Activated T-helper 1 cell treated with anti-CD3 and anti-CD28 coated beads, Interleukin-12 subunit alpha, Interleukin-12 subunit beta, Interleukin-2, Interleukin-4 antibody, amounts not matched to agents 30 ng/mL and 10 ng/mL and 1 ng/mL, durations not matched to agents 14 hours and 24 hours and 36 hours (primary cell): ENCODE measurements at regions not wholly inside any gene's neighbourhood (a gene's known extent, or its start where the extent isn't known, plus 50 kb on each side); places are given as distances from the start of the nearest gene placed in this dataset.

Source experiments
- DNase-seq: peaks from one replicate; pipeline ENCODE4 v3.0.0; 2021; ENCODE audit warnings: low spot score
- H3K27ac Mint-ChIP-seq: one replicate; pipeline ENCODE4 v1.8.0; 2021; ENCODE audit warnings: mild to moderate bottlenecking, mixed read lengths
- H3K27me3 Mint-ChIP-seq: one replicate; pipeline ENCODE4 v1.8.0; 2022; ENCODE audit warnings: mild to moderate bottlenecking, moderate library complexity, mixed read lengths; ENCODE audit not compliant: insufficient read depth
- H3K36me3 Mint-ChIP-seq: one replicate; pipeline ENCODE4 v1.8.0; 2021; ENCODE audit warnings: low read depth, mixed read lengths
- H3K4me1 Mint-ChIP-seq: one replicate; pipeline ENCODE4 v1.8.0; 2021; ENCODE audit warnings: low read depth, mixed read lengths
- H3K4me3 Mint-ChIP-seq: one replicate; pipeline ENCODE4 v1.8.0; 2021; ENCODE audit warnings: mild to moderate bottlenecking, moderate library complexity, mixed read lengths
- H3K9me3 Mint-ChIP-seq: one replicate; pipeline ENCODE4 v1.8.0; 2021; ENCODE audit warnings: mixed read lengths
- intact Hi-C: fragments of 100-400 bp; cut with micrococcal nuclease; formaldehyde crosslinking; loops from one replicate; pipeline ENCODE4 v1.15.1; 2024

DNA sequence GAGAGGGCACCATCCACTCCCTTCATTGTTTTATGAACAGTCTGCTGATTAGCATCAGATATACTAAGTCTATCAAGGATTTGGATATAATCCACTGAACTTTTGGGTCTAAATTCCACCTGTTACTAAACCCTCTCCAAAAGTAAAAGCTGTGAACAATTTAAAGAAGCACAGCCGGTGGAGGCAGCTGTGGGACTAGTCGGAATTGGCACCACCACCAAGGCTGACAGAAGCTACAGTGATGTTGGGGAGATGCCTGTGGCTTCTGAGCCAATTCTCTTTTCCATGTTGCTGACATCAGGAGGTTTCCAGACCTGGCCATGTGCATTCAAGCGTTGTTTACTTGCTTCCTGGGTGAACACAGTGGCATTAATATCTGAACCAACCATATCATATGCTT lies 679.0 kb upstream of the CA10 start:
- Mint-ChIP-seq H3K27me3 (no peaks in the 10 kb centered on the region), H3K4me1 (no peaks in the 10 kb centered on the region), H3K36me3 (no peaks in the 10 kb centered on the region), H3K4me3 (no peak overlapping the region), H3K27ac (no peak overlapping the region), H3K9me3 (peaks cover 8% of the 10 kb centered on the region)
- DNase-seq = no peak
- intact Hi-C loops = no loop called here

DNA sequence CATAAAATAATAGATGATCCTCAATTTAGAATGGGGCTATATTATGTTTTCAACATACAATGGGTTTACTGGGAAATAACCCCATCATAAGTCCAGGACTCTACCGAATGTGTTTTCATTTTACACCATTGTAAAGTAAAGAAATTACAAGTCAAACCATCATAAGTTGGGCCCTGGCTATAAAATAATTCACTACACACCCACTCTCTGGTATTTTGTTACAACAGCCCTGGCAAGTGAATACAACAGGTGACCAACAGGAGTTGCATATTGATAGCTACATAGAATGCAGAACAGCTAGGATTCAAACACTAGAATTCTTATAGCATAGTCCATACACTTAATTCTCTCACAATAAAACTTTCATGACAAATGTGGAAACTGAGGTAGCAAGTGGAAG lies 673.0 kb upstream of the CA10 start:
- no peak overlapping the region for H3K27ac Mint-ChIP-seq
- intact Hi-C loops = no loop called here
- DNase-seq = no peak
- H3K4me3 Mint-ChIP-seq = no peak overlapping the region
- no peaks in the 10 kb centered on the region for H3K27me3 Mint-ChIP-seq
- H3K4me1 Mint-ChIP-seq = no peaks in the 10 kb centered on the region
- no peaks in the 10 kb centered on the region for H3K36me3 Mint-ChIP-seq
- no peaks in the 10 kb centered on the region for H3K9me3 Mint-ChIP-seq

DNA sequence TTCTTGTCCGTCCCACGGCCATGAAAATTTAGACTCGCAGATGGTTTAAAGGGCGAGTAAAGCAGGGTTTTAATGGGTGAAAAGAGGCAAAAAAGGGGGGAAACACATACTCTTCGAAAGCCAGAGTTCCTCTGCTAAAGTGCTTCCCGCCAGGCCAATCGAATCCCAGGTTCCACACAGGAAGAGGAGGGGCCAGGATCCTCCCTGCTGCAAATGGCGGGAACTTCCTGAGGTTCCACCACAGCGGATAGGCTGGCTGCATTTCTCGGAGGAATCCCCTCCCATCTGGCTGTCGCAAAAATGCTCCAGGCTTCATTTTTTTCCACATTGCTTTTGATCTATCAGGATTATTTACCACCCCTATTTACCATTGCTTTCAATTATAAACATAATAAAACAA lies 670.1 kb upstream of the CA10 start:
- intact Hi-C loops = no loop called here
- H3K4me3 Mint-ChIP-seq = no peak overlapping the region
- H3K9me3 Mint-ChIP-seq = no peaks in the 10 kb centered on the region
- DNase-seq = no peak
- no peak overlapping the region for H3K27ac Mint-ChIP-seq
- no peaks in the 10 kb centered on the region for H3K36me3 Mint-ChIP-seq
- no peaks in the 10 kb centered on the region for H3K4me1 Mint-ChIP-seq
- H3K27me3 Mint-ChIP-seq = no peaks in the 10 kb centered on the region

DNA sequence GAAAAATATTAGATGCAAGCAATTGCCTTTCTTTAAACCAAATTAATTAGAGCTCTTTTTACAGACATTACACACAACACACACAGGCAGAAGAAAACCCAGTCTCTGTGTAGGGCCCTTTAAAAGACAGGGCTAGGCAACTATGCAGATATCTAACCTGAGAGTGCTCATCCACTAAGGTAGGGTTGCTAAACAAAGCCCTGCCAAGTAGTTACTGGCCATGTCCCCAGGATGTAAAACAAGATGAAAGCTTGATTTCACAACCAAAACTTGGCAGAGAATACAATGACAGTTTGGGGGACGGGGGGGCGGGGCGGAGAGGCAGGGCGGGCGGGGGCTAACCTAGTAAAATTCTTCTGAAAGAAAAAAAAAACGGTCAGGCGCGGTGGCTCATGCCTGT lies 669.0 kb upstream of the CA10 start:
- no peaks in the 10 kb centered on the region for H3K9me3 Mint-ChIP-seq
- H3K27ac Mint-ChIP-seq = no peak overlapping the region

DNA sequence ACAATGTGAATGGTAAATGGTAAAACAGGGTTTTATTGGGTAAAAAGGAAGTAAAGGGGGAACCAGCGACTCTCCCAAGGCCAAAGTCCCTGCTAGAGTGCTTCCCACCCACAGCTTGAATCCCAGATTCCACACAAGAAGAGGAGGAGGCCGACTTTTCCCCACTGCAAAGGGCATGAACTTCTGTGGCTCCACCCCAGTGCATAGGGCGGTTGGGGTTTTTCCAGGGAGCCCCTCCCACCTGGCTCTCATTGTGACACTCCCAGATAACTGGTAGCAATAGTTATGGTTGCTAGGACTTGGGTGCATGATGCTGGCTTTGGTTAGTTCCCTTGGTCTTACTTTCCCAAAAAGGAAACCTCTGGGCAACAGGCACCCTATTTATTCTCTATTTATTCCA lies 666.0 kb upstream of the CA10 start:
- Mint-ChIP-seq H3K4me1 (no peaks in the 10 kb centered on the region), H3K36me3 (no peaks in the 10 kb centered on the region), H3K27me3 (no peaks in the 10 kb centered on the region), H3K9me3 (no peaks in the 10 kb centered on the region), H3K4me3 (no peak overlapping the region), H3K27ac (no peak overlapping the region)
- intact Hi-C loops = no loop called here
- DNase-seq = no peak

More for the DNA sequence above, 669.0 kb upstream of the CA10 start:
- no peak for DNase-seq
- intact Hi-C loops = no loop called here
- Mint-ChIP-seq H3K27me3 (no peaks in the 10 kb centered on the region), H3K4me3 (no peak overlapping the region), H3K36me3 (no peaks in the 10 kb centered on the region), H3K4me1 (no peaks in the 10 kb centered on the region)

DNA sequence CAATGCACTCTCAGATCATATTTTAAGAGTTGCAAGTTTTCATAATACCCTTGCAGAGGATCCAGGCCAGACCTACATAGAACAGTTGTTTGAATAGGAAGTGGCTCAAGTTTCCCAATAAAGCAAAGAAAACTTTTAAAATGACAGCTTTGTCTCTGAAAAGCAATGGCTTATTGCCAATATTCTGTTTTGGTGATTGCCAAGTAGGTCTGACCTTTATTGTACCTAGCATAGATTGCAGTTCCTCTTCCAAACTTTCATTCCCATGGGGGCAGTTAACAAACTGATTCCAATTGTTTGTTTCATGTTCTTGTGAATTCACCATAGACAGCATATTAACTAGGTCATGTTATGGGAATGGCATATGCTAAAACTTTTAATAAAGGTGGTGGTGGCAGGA lies 664.6 kb upstream of the CA10 start:
- Mint-ChIP-seq H3K4me3 (no peak overlapping the region), H3K27me3 (no peaks in the 10 kb centered on the region), H3K9me3 (no peaks in the 10 kb centered on the region), H3K27ac (no peak overlapping the region), H3K4me1 (no peaks in the 10 kb centered on the region), H3K36me3 (no peaks in the 10 kb centered on the region)
- DNase-seq = no peak
- intact Hi-C loops = no loop called here

DNA sequence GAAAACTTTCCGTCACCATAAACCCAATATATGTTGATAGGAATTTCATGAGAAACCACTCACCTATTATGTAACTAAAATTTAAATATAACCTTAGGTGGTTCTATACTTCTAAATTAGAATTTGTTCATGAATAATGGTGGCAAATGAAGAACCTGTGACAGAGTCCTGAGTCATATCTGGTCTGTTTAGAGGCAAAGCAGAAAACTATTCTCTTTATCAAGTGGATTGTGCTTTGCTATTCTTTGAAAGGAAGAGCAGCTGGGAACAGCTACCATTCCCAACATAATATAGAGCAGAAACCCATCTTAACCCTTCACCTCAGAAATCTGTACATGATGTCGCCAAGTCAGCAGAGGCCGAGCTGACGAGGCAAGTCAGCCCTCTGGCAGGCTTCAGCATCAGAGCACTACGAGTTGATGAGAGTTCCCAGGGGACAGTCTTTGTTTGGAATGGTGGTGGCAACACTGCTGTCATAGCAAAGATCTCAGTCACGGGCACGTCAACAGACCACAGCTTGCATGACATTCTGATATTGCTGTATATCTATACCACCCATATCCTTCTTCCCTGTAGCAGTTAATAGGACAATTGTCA lies 631.9 kb upstream of the CA10 start:
- intact Hi-C loops = no loop called here
- no peak for DNase-seq
- no peaks in the 10 kb centered on the region for H3K4me1 Mint-ChIP-seq
- no peak overlapping the region for H3K4me3 Mint-ChIP-seq
- no peaks in the 10 kb centered on the region for H3K27me3 Mint-ChIP-seq
- no peaks in the 10 kb centered on the region for H3K9me3 Mint-ChIP-seq
- no peak overlapping the region for H3K27ac Mint-ChIP-seq
- no peaks in the 10 kb centered on the region for H3K36me3 Mint-ChIP-seq

DNA sequence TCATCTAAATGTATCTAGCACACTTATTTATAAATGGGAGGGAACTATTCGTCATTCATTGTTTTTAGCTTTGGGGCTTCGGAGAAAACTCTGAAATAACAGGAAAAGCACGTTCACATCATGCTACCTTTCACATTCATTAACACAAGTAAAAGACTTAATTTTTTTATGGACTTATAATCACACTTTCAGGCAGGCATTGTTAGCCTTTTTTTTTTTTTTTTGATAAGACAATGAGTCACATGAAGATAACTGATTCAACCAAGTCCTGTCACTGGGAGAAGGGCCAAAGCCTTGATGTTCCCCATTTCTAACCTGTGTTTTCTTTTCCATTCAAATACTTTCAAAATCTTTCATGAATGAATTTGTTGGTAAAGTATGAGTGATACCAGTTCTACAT lies 631.3 kb upstream of the CA10 start:
- no peak overlapping the region for H3K27ac Mint-ChIP-seq
- DNase-seq = no peak
- H3K36me3 Mint-ChIP-seq = no peaks in the 10 kb centered on the region
- H3K27me3 Mint-ChIP-seq = no peaks in the 10 kb centered on the region
- no peaks in the 10 kb centered on the region for H3K9me3 Mint-ChIP-seq
- H3K4me1 Mint-ChIP-seq = no peaks in the 10 kb centered on the region
- no peak overlapping the region for H3K4me3 Mint-ChIP-seq
- intact Hi-C loops = no loop called here

DNA sequence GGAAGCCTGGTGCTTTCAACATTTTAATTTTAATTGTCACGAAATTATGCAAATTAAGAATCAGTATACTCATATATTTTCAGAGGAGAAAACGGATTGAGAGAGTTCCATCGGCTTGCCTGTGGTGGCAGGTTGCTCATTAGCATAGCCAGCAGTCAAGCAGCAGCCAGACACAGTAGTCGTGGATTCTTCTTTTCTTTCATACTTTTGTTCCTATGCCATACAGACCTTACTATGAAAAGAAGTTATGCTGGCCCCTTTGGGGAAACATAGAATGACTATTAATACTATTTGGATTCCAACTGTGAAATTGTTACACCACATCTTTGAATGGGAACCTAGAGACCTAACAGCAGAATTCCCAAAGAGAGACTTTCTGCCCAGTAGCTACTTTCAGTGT lies 617.7 kb upstream of the CA10 start:
- DNase-seq = no peak
- H3K27me3 Mint-ChIP-seq = no peaks in the 10 kb centered on the region
- no peaks in the 10 kb centered on the region for H3K36me3 Mint-ChIP-seq
- intact Hi-C loops = no loop called here
- peaks cover 8% of the 10 kb centered on the region for H3K9me3 Mint-ChIP-seq
- no peak overlapping the region for H3K27ac Mint-ChIP-seq
- H3K4me3 Mint-ChIP-seq = no peak overlapping the region
- H3K4me1 Mint-ChIP-seq = no peaks in the 10 kb centered on the region

DNA sequence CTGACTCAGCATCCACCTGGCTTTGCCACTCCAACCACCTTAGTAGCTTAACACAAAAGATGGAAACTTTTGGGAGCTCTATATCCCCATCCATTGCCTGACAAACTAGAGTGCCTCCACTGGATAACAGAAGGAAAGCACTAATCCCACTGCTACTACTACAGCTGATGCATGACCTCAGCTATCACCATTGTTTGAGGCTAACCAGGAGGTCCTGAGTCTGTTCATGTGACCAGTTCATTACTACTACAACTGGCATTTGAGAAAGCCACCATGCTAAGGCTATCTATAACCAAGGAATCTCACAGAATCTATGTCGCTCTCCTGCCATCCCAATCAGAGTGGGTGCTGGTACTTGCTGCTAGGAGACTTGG lies 604.3 kb upstream of the CA10 start:
- Mint-ChIP-seq H3K36me3 (no peaks in the 10 kb centered on the region), H3K27ac (no peak overlapping the region)

DNA sequence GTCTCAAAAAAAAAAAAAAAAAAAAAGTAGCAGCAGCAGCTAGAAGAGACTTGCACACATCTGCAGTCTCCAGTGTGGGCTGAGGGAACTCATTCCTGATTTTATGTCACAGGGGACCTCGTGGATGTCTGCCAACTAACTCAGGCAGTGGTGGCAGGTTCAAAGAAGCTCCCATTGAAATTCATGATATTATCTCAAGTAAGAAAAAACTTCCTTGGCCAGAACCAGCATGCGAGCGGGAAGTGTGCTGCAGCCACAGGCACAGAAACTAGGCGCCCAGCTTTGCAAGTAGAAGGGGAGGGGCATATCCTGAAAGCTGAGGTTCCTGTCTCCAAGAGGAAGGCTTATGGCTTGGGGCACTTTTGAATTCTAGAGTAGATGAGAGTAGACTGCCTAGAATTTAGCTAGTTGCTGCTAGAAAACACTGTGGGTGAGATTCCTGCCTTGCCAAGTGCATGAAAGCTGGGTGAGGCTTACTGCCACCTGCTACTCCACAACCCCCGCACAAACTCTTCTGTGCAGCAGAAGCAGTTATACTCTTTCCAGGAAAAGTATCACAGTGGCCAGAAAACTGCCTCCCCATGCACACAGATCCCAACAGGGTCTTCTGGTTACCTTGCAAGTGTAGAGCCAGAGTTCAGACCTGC lies 603.8 kb upstream of the CA10 start:
- peaks cover 7% of the 10 kb centered on the region for H3K9me3 Mint-ChIP-seq
- intact Hi-C loops = no loop called here
- H3K4me3 Mint-ChIP-seq = no peak overlapping the region

More for the DNA sequence above, 604.3 kb upstream of the CA10 start:
- Mint-ChIP-seq H3K9me3 (peaks cover 7% of the 10 kb centered on the region), H3K4me1 (no peaks in the 10 kb centered on the region), H3K4me3 (no peak overlapping the region), H3K27me3 (no peaks in the 10 kb centered on the region)
- intact Hi-C loops = no loop called here
- no peak for DNase-seq

DNA sequence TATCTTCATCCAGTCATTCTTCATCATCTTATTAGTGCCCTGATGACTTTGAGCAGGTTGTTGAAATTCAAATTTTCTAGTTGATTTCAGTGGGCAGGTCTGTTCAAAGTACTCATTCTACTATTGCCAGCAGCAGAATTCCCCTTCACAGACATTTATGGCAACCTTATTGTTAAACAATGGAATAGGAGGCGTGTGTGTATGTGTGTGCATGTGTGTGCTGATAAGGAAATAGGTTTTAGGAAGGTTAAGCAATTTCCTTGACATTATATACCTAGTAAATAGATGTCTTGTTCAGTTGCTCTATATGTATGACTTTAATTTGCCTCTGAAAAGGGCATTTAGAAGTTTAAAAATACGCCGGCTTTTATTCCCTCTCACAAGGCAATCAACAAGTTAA lies 601.4 kb upstream of the CA10 start:
- intact Hi-C loops = no loop called here
- H3K36me3 Mint-ChIP-seq = no peaks in the 10 kb centered on the region
- H3K4me1 Mint-ChIP-seq = no peaks in the 10 kb centered on the region
- H3K27ac Mint-ChIP-seq = no peak overlapping the region
- H3K4me3 Mint-ChIP-seq = no peak overlapping the region
- H3K27me3 Mint-ChIP-seq = no peaks in the 10 kb centered on the region
- peaks cover 3% of the 10 kb centered on the region for H3K9me3 Mint-ChIP-seq
- DNase-seq = no peak

More for the DNA sequence above, 603.8 kb upstream of the CA10 start:
- Mint-ChIP-seq H3K36me3 (no peaks in the 10 kb centered on the region), H3K27ac (no peak overlapping the region), H3K4me1 (no peaks in the 10 kb centered on the region), H3K27me3 (no peaks in the 10 kb centered on the region)
- DNase-seq = no peak

DNA sequence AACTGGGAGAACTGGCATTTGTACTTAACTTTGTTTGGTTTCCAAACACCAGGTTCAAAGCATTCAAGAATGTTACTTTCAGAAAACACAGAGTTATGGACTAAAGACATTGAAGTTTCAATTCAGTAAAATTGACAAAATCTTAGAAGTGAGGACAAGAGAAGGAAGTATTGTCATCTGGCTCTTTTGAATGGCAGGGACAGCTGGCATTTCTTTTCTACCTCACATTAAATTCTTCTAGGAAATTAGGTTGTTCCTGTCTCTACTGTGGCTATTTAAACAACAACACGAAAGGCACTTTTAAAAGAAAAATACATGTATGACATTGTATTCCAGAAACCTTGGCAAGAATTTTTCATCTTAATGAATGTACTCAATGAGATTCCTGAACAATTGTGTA lies 600.0 kb upstream of the CA10 start:
- H3K27me3 Mint-ChIP-seq = no peaks in the 10 kb centered on the region
- intact Hi-C loops = no loop called here
- H3K36me3 Mint-ChIP-seq = no peaks in the 10 kb centered on the region
- H3K27ac Mint-ChIP-seq = no peak overlapping the region
- H3K4me3 Mint-ChIP-seq = no peak overlapping the region
- H3K9me3 Mint-ChIP-seq = peaks cover 3% of the 10 kb centered on the region
- no peak for DNase-seq
- no peaks in the 10 kb centered on the region for H3K4me1 Mint-ChIP-seq

DNA sequence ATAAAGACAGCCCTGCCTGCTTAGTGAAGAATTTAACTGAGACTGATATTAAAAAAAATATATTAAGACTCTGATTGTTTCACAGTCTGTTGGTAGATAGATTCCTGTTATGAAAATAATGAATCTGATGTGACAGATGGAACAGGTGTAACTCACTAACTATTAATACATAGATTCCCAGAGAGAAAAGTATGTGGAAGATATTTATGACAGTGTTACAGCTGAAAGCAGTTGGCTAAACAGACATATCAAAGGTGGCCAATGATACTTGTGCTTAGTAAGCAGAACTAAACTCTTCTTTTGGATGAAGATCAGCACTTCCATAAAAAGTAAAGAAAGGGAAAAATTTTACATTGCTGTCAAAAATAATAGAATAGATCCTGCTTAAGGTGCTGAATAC lies 598.2 kb upstream of the CA10 start:
- Mint-ChIP-seq H3K36me3 (no peaks in the 10 kb centered on the region), H3K27ac (no peak overlapping the region), H3K27me3 (no peaks in the 10 kb centered on the region), H3K9me3 (peaks cover 3% of the 10 kb centered on the region), H3K4me1 (no peaks in the 10 kb centered on the region), H3K4me3 (no peak overlapping the region)
- DNase-seq = no peak
- intact Hi-C loops = no loop called here
